Brain microvascular endothelial cell (primary cell): ENCODE measurements at regions not wholly inside any gene's neighbourhood (a gene's known extent, or its start where the extent isn't known, plus 50 kb on each side); places are given as distances from the start of the nearest gene placed in this dataset.

Experiments used
- DNase-seq: peaks from one replicate; pipeline ENCODE4 v3.0.0-alpha.2; 2020
- H3K27ac ChIP-seq: fragments of 250-450 bp; sonication (Bioruptor Pico); 2 replicates; pipeline ENCODE4 v1.5.1; 2020; ENCODE audit warnings: mild to moderate bottlenecking, moderate library complexity
- H3K27me3 ChIP-seq: fragments of 250-450 bp; sonication (Bioruptor Pico); replicated peaks from 2 replicates; pipeline ENCODE4 v1.5.1; 2020; ENCODE audit warnings: mild to moderate bottlenecking
- H3K36me3 ChIP-seq: fragments of 250-450 bp; sonication (Bioruptor Pico); replicated peaks from 2 replicates; pipeline ENCODE4 v1.5.1; 2020; ENCODE audit warnings: mild to moderate bottlenecking
- H3K4me3 ChIP-seq: 2 replicates; pipeline ENCODE4 v1.5.1; 2011; ENCODE audit warnings: low read depth, mild to moderate bottlenecking, control low read depth, low read length, moderate library complexity
- in situ Hi-C: cut with HindIII; loops from 2 replicates; pipeline ENCODE4 v1.10.0; 2017; ENCODE audit warnings: low sequenced_read_pairs, low pct_ligation_motif_present
- TF ChIP-seq, protein P1 (sequence below): IDR thresholded peaks from 2 replicates; pipeline ENCODE4 v1.5.1; 2011; ENCODE audit warnings: low read depth, mild to moderate bottlenecking, moderate library complexity, low read length, control low read depth, inconsistent platforms; ENCODE audit errors: missing control alignments

DNA sequence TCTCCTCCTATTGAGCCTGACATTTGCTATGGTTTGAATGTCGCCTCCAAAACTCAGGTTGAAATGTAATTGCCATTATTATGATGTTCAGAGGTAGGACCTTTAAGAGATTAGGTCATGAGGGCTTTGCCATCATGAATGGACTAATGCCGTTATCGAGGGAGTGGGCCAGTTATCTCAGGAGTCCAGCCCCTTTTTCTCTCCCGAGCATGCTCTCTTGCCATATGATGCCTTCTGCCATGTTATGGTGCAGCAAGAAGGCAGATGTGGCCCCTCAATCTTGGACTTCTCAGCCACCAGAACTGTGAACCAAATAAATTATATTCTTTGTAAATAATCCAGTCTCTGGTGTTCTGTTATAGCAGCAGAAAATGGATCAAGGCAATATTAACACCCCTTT lies 323.5 kb downstream of the RRAGC start:
- TF ChIP-seq, protein P1, sequence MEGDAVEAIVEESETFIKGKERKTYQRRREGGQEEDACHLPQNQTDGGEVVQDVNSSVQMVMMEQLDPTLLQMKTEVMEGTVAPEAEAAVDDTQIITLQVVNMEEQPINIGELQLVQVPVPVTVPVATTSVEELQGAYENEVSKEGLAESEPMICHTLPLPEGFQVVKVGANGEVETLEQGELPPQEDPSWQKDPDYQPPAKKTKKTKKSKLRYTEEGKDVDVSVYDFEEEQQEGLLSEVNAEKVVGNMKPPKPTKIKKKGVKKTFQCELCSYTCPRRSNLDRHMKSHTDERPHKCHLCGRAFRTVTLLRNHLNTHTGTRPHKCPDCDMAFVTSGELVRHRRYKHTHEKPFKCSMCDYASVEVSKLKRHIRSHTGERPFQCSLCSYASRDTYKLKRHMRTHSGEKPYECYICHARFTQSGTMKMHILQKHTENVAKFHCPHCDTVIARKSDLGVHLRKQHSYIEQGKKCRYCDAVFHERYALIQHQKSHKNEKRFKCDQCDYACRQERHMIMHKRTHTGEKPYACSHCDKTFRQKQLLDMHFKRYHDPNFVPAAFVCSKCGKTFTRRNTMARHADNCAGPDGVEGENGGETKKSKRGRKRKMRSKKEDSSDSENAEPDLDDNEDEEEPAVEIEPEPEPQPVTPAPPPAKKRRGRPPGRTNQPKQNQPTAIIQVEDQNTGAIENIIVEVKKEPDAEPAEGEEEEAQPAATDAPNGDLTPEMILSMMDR, result no peak
- in situ Hi-C loops, result no loop called here
- H3K36me3 ChIP-seq, result no peaks in the 10 kb centered on the region

DNA sequence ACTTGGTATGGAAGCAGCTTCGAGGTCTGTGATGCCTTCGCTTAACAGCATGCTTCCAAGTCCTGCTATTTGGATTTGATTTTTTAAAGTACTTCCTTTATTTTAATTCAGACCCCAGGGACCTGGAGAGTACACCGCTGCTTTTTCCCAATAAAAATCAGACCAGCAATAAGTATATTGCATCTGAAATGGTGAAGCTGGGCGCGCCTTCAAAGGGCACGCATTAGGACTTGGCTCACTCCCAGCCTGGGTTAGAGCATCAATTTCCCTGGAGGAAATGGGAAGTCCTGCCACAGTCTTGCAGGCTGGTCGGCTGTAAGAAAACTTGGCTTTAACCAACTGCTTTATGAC lies 325.1 kb downstream of the RRAGC start:
- TF ChIP-seq, protein P1, result no peak
- Histone ChIP-seq H3K27me3 (no peaks in the 10 kb centered on the region), H3K36me3 (no peaks in the 10 kb centered on the region), H3K27ac (no peak overlapping the region), H3K4me3 (no peak overlapping the region)
- in situ Hi-C loops, result no loop called here
- no peak for DNase-seq

More for the DNA sequence above, 323.5 kb downstream of the RRAGC start:
- Histone ChIP-seq H3K27ac (no peak overlapping the region), H3K27me3 (no peaks in the 10 kb centered on the region), H3K4me3 (no peak overlapping the region)
- DNase-seq, result no peak

DNA sequence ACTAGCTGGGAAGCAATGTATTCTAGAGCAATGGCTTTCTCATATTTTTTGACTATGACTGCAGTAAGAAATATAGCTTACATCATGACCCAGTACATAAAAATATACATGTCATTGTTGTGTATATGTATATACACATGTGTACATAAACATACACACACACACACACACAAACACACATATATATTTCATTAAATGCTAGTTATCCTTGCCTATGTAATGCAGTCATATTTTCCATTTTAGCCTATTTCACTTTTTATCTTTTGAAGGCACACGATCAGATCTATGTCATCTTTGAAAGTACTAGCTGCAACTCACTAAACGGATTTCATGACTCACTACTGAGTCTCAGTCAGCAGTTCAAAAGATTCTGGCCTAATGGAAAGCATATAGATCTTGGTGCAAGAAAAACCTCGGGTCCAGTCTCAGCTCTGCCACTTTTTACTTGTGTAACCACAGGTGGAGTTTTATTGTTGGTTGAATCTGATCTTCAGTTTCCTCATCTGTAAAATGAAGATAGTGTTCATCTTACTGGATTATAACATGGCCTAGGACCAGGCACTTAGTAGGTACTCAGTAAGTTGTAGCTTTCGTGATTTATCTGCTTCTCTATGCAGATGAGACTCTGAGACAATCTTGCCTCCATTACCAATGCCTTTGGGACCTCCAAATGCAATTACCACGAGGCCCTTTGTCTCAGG lies 325.6 kb downstream of the RRAGC start:
- Histone ChIP-seq H3K27ac (no peak overlapping the region), H3K4me3 (no peak overlapping the region), H3K27me3 (no peaks in the 10 kb centered on the region), H3K36me3 (no peaks in the 10 kb centered on the region)
- TF ChIP-seq, protein P1, result no peak
- in situ Hi-C loops, result no loop called here
- DNase-seq, result no peak

DNA sequence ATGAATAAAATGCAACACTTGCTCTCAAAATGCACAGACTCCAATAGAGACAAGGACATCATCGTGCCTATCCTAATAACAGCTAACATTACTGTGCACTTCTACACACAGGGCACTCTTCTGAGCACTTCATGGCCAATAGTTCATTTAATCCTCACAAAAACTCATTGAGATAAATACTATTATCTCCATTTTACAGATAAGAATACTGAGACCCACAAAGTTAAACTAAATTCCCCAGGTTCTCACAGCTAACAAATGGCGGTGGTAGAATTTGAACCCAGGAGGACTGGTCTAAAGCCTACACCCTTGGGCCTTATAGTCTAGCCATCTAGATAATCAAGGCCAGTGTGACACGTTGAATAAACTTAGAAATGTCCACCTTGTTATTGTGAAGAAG lies 328.6 kb downstream of the RRAGC start:
- in situ Hi-C loops, result no loop called here
- TF ChIP-seq, protein P1, result no peak
- H3K27me3 ChIP-seq, result no peaks in the 10 kb centered on the region
- no peak overlapping the region for H3K4me3 ChIP-seq
- no peaks in the 10 kb centered on the region for H3K36me3 ChIP-seq
- no peak overlapping the region for H3K27ac ChIP-seq
- no peak for DNase-seq

DNA sequence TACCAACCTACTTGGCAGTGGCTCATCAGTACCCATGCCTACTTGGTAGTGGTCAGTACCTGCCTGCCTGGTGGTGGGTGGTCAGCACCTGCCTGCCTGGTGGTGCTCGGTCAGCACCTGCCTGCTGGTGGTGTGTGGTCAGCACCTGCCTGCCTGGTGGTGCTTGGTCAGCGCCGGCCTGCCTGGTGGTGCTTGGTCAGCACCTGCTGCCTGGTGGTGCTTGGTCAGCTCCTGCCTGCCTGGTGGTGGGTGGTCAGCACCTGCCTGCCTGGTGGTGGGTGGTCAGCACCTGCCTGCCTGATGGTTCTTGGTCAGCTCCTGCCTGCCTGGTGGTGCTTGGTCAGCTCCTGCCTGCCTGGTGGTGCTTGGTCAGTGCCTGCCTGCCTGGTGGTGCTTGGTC lies 329.6 kb downstream of the RRAGC start:
- TF ChIP-seq, protein P1, result no peak
- Histone ChIP-seq H3K4me3 (no peak overlapping the region), H3K27ac (no peak overlapping the region), H3K36me3 (no peaks in the 10 kb centered on the region), H3K27me3 (no peaks in the 10 kb centered on the region)
- in situ Hi-C loops, result no loop called here
- no peak for DNase-seq

DNA sequence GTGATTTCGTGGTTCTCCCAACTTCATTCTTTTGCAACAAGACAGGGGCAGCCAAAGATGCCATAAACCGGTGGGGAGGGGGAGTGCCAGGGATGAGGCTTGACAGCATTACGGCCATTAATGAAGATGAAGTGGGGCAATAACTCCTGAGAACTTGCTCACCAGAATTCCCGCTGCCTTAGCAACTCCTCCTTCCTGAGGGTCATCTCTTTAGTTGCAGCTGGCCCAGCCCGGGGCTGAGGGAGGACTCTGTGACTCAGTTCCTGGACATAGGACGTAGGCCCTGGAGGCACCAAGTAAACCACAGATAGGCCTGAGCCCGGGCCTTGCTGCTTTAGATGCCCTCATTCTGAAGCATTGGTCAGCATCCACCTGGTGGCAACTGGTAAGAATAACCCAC lies 330.2 kb downstream of the RRAGC start:
- H3K27me3 ChIP-seq, result no peaks in the 10 kb centered on the region
- in situ Hi-C loops, result no loop called here
- H3K36me3 ChIP-seq, result no peaks in the 10 kb centered on the region
- H3K27ac ChIP-seq, result no peak overlapping the region
- DNase-seq, result no peak
- TF ChIP-seq, protein P1, result no peak
- H3K4me3 ChIP-seq, result no peak overlapping the region
